T47D (cell line): ENCODE measurements at regions not wholly inside any gene's neighbourhood (a gene's known extent, or its start where the extent isn't known, plus 50 kb on each side); places are given as distances from the start of the nearest gene placed in this dataset.
A peak's percentile ranks its signal among the peaks of the same experiment; 100 is the strongest.
"Not testable (repeated sequence)": the region's sequence is repeated elsewhere in the genome, so short reads cannot be mapped to it uniquely, and the experiment has no call there.

ENCODE experiments used
- DNase-seq, 2 experiments: peaks; one replicate each; pipeline versions ENCODE4 v3.0.0 to v3.0.0-alpha.2; 2011 to 2012; ENCODE audit warnings: low read depth in 1 of 2, low spot score in 1 of 2
- JUND ChIP-seq: IDR thresholded peaks from 2 replicates; pipeline ENCODE4 v1.6.1; 2012; ENCODE audit warnings: low read depth
- in situ Hi-C: cut with HindIII; loops from 2 replicates; pipeline ENCODE4 v1.10.0; 2016; ENCODE audit warnings: low sequenced_read_pairs, low pct_unique_long_range_greater_than_20kb

DNA sequence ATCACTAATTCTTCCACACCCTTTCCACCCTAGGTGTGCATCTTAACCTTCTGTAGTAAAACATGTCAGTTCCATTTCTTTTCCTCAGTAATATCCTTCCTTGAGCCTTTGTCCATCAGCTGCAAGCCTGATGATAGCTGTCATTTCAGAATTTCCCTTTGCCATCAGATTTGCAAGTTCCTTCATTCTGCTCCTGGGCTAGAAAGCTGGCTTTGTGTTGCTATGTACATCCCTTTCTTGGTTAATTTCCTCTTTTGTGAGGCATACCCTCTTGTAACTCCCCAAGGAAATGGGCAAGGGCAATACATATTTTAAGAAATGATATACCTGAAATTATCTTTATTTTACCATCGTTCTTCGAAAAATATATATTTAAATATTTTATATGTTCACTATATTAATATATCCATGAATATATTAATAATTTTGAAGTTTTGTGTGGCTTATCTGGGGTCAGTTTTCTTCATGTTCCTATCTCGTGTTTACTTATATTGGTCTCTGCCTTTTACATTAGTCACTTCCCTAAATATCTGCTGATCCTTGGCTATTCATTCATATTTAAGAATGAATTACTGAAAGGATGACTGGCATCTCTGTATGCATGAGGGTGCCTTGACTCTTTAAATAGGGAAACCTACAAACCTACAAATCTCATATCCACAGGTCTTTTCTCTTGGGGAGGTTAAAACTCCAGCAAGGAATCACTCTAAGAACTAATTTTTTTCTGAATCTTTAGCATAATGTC is 143.8 kb downstream of the ZNF22 start:
- no peak for DNase-seq
- in situ Hi-C loops: no loop called here
- TF ChIP-seq JUND: no peak

GRCh38 chr10:45145143-45145542 is 144.4 kb downstream of the ZNF22 start:
- DNase-seq, in situ Hi-C loops: not testable (repeated sequence)

GRCh38 chr10:45147000-45147399 is 146.3 kb downstream of the ZNF22 start:
- TF ChIP-seq JUND: no peak
- no peak for DNase-seq
- in situ Hi-C loops: no loop called here

- no peak for TF ChIP-seq JUND
- DNase-seq: no peak
- in situ Hi-C loops: no loop called here
Measured at GRCh38 chr10:45150997-45151396, 150.3 kb downstream of the ZNF22 start.

- in situ Hi-C loops: no loop called here
- DNase-seq: no peak
- no peak for TF ChIP-seq JUND
Measured at GRCh38 chr10:45151467-45152214, 150.9 kb downstream of the ZNF22 start.

DNA sequence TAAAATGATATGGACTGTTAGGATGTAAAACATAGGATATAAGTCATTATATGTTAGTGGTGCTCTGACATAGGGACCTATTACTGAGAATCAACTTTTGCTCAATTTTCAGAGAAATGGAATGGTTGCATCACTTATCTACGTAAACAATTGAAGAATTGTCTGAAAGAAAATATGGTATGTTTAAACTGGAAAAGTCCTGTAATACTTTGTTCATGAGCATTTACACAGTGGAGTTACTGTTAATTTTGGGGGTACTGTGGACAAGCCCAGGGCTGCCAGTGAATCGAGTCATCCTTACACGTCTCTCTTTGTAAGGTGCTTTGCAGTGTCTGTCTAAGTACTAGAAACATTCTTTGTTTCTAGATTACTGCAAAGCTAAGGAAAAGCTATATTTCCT is 152.0 kb downstream of the ZNF22 start:
- TF ChIP-seq JUND: no peak
- in situ Hi-C loops: no loop called here
- no peak for DNase-seq

DNA sequence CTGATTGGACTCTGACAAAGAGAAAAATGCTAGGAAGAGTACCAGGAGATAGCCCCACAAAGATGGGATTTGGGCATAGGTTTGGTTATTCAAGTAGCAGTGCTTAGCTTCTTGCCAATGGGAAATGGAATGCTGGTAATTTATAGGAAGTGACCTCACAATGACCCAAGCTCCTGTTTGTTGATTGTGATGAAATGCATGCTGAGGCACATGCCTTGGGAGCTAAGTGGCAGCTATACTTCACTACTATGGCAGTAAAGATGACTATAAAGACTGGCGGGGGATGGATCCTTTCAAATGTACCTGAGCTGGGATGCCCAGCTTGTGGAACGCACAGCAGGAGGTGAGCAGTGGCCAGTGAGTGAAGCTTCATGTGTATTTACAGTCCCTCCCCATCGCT is 153.8 kb downstream of the ZNF22 start:
- peak in 1 of 2 experiments; percentile 37 for DNase-seq
- in situ Hi-C loops: no loop called here

GRCh38 chr10:45155784-45156183 is 155.1 kb downstream of the ZNF22 start:
- in situ Hi-C loops: no loop called here
- no peak for DNase-seq

More for the DNA sequence above, 153.8 kb downstream of the ZNF22 start:
- no peak for TF ChIP-seq JUND

DNA sequence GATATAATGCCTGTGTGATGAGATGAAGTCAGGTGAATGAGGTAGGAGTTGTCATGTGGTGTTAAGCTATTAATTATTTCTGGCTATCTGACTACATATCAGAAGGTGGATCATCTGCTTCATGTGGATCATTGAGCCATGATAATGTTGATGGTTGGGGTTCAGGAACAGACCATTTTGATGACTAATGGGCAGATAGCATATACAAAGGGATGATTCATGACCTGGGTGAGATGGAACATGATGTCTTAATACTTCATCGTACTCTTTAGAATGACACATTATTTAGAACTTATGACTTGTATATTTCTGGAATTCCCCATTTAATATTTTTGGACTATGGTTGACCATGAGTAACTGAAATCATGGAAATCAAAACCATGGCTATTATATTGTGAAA is 155.1 kb downstream of the OR13A1 start:
- TF ChIP-seq JUND: no peak
- no peak for DNase-seq
- in situ Hi-C loops: no loop called here

More at GRCh38 chr10:45155784-45156183, 155.1 kb downstream of the ZNF22 start:
- TF ChIP-seq JUND: no peak

DNA sequence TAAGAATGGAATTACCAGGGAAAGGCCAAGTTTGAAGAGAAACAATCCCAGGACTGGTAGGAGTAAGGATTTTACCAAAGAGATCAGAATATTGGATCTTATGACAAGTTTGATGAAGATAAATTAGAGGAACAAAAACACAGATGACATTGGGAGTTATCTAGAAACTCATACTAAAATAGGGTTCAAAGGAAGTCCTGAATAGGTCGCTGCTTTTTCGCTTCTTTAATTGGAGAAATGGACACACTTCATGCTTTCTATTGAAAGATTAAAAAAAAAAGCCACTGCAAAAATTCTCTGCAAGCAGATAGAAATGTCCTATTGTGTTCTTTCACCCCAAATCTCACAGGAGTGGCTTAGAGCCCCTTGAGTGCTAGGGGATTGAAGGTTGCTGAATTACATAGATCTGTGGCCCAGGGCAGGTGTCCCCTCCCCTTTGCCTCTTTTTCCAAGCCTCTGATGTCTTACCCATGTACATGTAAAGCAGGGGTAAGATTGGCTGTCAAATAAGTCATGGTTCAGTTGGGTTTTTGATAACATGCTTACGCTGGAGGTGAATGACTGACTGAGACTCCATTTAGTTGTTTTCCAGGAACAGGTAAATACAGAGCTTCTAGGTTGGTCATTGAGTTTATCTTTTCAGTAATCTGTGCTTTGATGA is 152.0 kb downstream of the OR13A1 start:
- in situ Hi-C loops: no loop called here
- TF ChIP-seq JUND: no peak
- no peak for DNase-seq

DNA sequence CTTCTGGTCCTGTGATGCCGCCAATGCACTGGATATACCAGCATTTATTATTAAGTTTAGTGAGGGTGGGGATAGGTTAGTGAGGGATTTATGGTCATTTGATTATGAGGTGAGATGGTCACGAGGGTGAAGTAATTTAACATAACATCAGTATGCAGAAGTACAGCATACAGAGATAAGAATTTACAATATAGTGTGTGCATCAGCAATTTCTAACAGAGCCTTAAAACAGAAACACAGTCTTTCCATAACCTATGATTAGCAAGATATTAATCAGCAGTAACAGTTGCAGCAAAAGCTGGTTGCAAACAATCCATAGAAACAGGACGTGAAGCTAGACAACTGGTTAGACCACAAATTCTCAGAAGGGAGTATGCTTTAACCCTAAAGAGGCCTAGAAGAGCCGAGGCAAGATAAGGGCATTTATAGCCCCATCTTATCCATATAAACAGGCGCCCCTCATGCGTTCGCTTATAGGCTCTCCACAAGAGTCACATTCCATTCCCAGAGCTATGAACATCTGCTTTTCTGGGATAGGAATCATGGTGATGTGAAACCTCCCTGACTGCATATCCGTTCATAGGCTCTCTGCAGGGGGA is 139.8 kb downstream of the OR13A1 start:
- DNase-seq, in situ Hi-C loops: not testable (repeated sequence)

- in situ Hi-C loops: no loop called here
- DNase-seq: no peak
- no peak for TF ChIP-seq JUND
Measured at GRCh38 chr10:45179691-45180090, 135.7 kb downstream of the OR13A1 start.

GRCh38 chr10:45180507-45180906 is 134.9 kb downstream of the OR13A1 start:
- DNase-seq: no peak
- in situ Hi-C loops: no loop called here
- no peak for TF ChIP-seq JUND
